ENCODE measurements at regions not wholly inside any gene's neighbourhood (a gene's known extent, or its start where the extent isn't known, plus 50 kb on each side); places are given as distances from the start of the nearest gene placed in this dataset.
A peak's percentile ranks its signal among the peaks of the same experiment; 100 is the strongest.

DNA sequence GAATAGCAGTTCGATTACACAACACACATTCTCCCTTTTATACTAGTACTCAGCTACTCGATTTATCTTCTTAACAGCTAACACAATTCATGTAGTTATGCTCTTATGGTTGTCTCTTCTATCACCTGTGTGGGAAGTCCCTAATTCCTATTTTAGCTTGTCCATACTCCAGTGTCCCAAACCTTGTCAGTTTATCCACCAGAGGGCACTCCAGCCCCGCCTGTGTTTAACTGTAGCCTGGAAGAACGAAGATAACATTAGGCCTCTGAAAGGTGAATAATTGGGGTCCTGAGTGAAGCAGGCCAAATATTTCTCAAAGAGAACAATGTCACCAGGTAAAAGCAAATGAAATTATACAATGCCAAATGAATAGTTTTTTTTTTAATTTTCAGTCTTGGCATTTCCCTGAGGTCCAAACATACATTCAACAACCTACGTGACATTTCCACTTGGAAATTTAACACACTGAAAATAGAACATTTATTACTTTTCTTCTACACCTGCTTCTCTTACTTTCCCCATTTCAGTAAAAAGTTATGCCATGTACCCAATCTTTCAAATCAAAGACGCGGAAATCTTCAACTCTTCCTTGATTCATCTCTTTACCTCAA is 560.7 kb downstream of the HTR1A start:
- H3K4me2 ChIP-seq (ENCODE audit: low read depth, low read length): no peak overlapping the region
- H2BK120ac ChIP-seq (ENCODE audit: low read depth, low read length): no peak overlapping the region
- in situ Hi-C loops (cut with MboI; ENCODE audit: low sequenced_read_pairs) (no loop called here), intact Hi-C loops (cut with micrococcal nuclease) (loop anchor here (5.0 kb wide), 1 partner anchor 811 kb away; no protein-coding TSS in a partner anchor), dilution Hi-C loops (cut with HindIII; ENCODE audit: low sequenced_read_pairs, unreplicated experiment) (no loop called here)
- no peaks in the 10 kb centered on the region for H3K4me1 ChIP-seq (ENCODE audit: control insufficient read depth, insufficient read depth, low read length)
- no peaks in the 10 kb centered on the region for H4K20me1 ChIP-seq (ENCODE audit: insufficient read depth, low read length)
- H4K5ac ChIP-seq (ENCODE audit: low read depth, low read length): no peak overlapping the region
- H2AK9ac ChIP-seq (replicated peaks; ENCODE audit: low read depth, low read length, poor library complexity): no peak overlapping the region
- ChIA-PET CTCF (interaction anchor here (0.6 to 1.4 kb wide), 2 partner anchors 22 to 562 kb away, joined by 3 to 11 read pairs; no protein-coding TSS in a partner anchor), POLR2A (ENCODE audit: unreplicated experiment) (no interaction called here)
- H4K91ac ChIP-seq (ENCODE audit: insufficient read depth, low read depth, low read length): no peak overlapping the region
- no peak overlapping the region for H2AK5ac ChIP-seq (ENCODE audit: low read depth, low read length)
- no peak overlapping the region for H3K23ac ChIP-seq (ENCODE audit: low read depth, low read length)
- H3K9me3 ChIP-seq (ENCODE audit: control insufficient read depth, insufficient read depth, low read length): no peaks in the 10 kb centered on the region
- no CpG with 5 or more reads among the region's 7 CpGs for whole genome bisulfite sequencing, 2 experiments (ENCODE audit: extremely low coverage in 2 of 2, insufficient read length in 1 of 2)
- H3K79me1 ChIP-seq (ENCODE audit: low read depth in 1 of 2, low read length in 2 of 2): no peaks in the 10 kb centered on the region
- H3K27ac ChIP-seq (ENCODE audit: insufficient read depth, low read length): no peak overlapping the region
- BruUV-seq (replicated peaks): no TSS peak
- no peak overlapping the region for H3K14ac ChIP-seq (replicated peaks; ENCODE audit: low read depth, low read length)
- H3K9ac ChIP-seq (ENCODE audit: low read depth, low read length): no peak overlapping the region
- no peak for TF ChIP-seq BHLHE40 (IDR thresholded peaks at IDR 0.05; ENCODE audit: low read depth, low read length)
- TF ChIP-seq CHD1 (IDR thresholded peaks at IDR 0.05; ENCODE audit: low read depth, low read length): no peak
- no peak for TF ChIP-seq RCOR1 (IDR thresholded peaks at IDR 0.05; ENCODE audit: insufficient replicate concordance, low read length)
- no peak for TF ChIP-seq MXI1 (IDR thresholded peaks at IDR 0.05; ENCODE audit: borderline replicate concordance, low read depth, low read length)
- TF ChIP-seq MAZ (IDR thresholded peaks at IDR 0.05; ENCODE audit: borderline replicate concordance, low read depth, low read length): no peak
- TF ChIP-seq, protein P1, sequence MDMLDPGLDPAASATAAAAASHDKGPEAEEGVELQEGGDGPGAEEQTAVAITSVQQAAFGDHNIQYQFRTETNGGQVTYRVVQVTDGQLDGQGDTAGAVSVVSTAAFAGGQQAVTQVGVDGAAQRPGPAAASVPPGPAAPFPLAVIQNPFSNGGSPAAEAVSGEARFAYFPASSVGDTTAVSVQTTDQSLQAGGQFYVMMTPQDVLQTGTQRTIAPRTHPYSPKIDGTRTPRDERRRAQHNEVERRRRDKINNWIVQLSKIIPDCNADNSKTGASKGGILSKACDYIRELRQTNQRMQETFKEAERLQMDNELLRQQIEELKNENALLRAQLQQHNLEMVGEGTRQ (IDR thresholded peaks at IDR 0.05; ENCODE audit: low read depth, low read length): no peak
- no peak for TF ChIP-seq RFX5 (IDR thresholded peaks at IDR 0.05; ENCODE audit: low read depth, low read length)
- TF ChIP-seq CEBPB (IDR thresholded peaks at IDR 0.05; ENCODE audit: low read depth, low read length): no peak
- TF ChIP-seq, protein P2, sequence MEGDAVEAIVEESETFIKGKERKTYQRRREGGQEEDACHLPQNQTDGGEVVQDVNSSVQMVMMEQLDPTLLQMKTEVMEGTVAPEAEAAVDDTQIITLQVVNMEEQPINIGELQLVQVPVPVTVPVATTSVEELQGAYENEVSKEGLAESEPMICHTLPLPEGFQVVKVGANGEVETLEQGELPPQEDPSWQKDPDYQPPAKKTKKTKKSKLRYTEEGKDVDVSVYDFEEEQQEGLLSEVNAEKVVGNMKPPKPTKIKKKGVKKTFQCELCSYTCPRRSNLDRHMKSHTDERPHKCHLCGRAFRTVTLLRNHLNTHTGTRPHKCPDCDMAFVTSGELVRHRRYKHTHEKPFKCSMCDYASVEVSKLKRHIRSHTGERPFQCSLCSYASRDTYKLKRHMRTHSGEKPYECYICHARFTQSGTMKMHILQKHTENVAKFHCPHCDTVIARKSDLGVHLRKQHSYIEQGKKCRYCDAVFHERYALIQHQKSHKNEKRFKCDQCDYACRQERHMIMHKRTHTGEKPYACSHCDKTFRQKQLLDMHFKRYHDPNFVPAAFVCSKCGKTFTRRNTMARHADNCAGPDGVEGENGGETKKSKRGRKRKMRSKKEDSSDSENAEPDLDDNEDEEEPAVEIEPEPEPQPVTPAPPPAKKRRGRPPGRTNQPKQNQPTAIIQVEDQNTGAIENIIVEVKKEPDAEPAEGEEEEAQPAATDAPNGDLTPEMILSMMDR (conservative IDR thresholded peaks at IDR 0.05; ENCODE audit: low read depth, low read length): peak; percentile 57
- no peak for TF ChIP-seq MAFK (IDR thresholded peaks at IDR 0.05; ENCODE audit: low read depth, low read length)
- TF ChIP-seq POLR2A (IDR thresholded peaks at IDR 0.05; ENCODE audit: low read depth, low read length): no peak
- TF ChIP-seq, protein P3, sequence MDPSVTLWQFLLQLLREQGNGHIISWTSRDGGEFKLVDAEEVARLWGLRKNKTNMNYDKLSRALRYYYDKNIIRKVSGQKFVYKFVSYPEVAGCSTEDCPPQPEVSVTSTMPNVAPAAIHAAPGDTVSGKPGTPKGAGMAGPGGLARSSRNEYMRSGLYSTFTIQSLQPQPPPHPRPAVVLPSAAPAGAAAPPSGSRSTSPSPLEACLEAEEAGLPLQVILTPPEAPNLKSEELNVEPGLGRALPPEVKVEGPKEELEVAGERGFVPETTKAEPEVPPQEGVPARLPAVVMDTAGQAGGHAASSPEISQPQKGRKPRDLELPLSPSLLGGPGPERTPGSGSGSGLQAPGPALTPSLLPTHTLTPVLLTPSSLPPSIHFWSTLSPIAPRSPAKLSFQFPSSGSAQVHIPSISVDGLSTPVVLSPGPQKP (IDR thresholded peaks at IDR 0.05; ENCODE audit: borderline replicate concordance, low read depth, low read length): no peak
- no peak for TF ChIP-seq NFE2L2 (IDR thresholded peaks at IDR 0.05; ENCODE audit: low read depth, low read length)
- TF ChIP-seq RAD21 (IDR thresholded peaks at IDR 0.05; ENCODE audit: low read length): peak; percentile 56
- no peak for TF ChIP-seq FOS (IDR thresholded peaks at IDR 0.05; ENCODE audit: low read depth, low read length)
- TF ChIP-seq SMC3 (IDR thresholded peaks at IDR 0.05; ENCODE audit: low read depth, low read length): peak; percentile 29
- H3K56ac ChIP-seq (ENCODE audit: extremely low read depth, insufficient read depth, low read length): no peak overlapping the region
- no peak overlapping the region for H3K4me3 ChIP-seq (ENCODE audit: insufficient read depth, low read depth, low read length)
- H2BK15ac ChIP-seq (ENCODE audit: low read depth, low read length): no peak overlapping the region
- no peaks in the 10 kb centered on the region for H3K27me3 ChIP-seq (ENCODE audit: control insufficient read depth, insufficient read depth, low read length)
- H3K9me1 ChIP-seq (ENCODE audit: insufficient read depth, low read length): no peaks in the 10 kb centered on the region
- DNase-seq (peak; percentile 8), ATAC-seq (ENCODE audit: low read depth) (peak; percentile 51)
- no peak overlapping the region for H3K4ac ChIP-seq (ENCODE audit: low read depth, low read length)
- H3K18ac ChIP-seq (ENCODE audit: low read depth, low read length): no peak overlapping the region
- H2AFZ ChIP-seq (replicated peaks; ENCODE audit: low read length, poor library complexity): no peak overlapping the region
- H2BK5ac ChIP-seq (ENCODE audit: low read depth, low read length, poor library complexity, severe bottlenecking): no peak overlapping the region
- H2BK20ac ChIP-seq (ENCODE audit: low read depth, low read length): no peak overlapping the region
- no peaks in the 10 kb centered on the region for H3K36me3 ChIP-seq (ENCODE audit: control insufficient read depth, insufficient read depth, low read length)
- no peak overlapping the region for H4K8ac ChIP-seq (ENCODE audit: low read depth in 2 of 2, low read length in 2 of 2)

All from IMR-90 (cell line).